Vagina (tissue), 2 donors: ENCODE measurements at regions not wholly inside any gene's neighbourhood (a gene's known extent, or its start where the extent isn't known, plus 50 kb on each side); places are given as distances from the start of the nearest gene placed in this dataset.

Experiments
- DNase-seq, 2 donors: peaks; one replicate each; pipeline ENCODE4 v3.0.0-alpha.2; 2017; ENCODE audit errors: extremely low spot score in 2 of 2
- H3K27ac ChIP-seq: fragments of 200-600 bp; sonication (generic); one replicate; pipeline ENCODE4 v1.5.1; 2019
- H3K27me3 ChIP-seq: fragments of 200-600 bp; sonication (generic); one replicate; pipeline ENCODE4 v1.5.1; 2019
- H3K36me3 ChIP-seq, 2 donors: fragments of 200-600 bp; sonication (generic); one replicate each; pipeline ENCODE4 v1.5.1; 2017 to 2019
- H3K4me1 ChIP-seq: fragments of 200-600 bp; sonication (generic); one replicate; pipeline ENCODE4 v1.5.1; 2019
- H3K4me3 ChIP-seq, 2 donors: fragments of 200-600 bp; sonication (generic); 1 replicate in 1 of 2; 2 replicates in 1 of 2; pipeline ENCODE4 v1.5.1; 2016 to 2019
- H3K9me3 ChIP-seq: fragments of 200-600 bp; sonication (generic); one replicate; pipeline ENCODE4 v1.5.1; 2019
- CTCF ChIP-seq, 3 experiments: fragments of 450-650 bp in 2 of 3; fragments of 200-600 bp in 1 of 3; sonication (generic) in 1 of 3; IDR thresholded peaks; one replicate each; pipeline ENCODE4 v1.5.1; 2017 to 2019; ENCODE audit warnings: antibody characterized with exemption in 3 of 3, mild to moderate bottlenecking in 2 of 3, moderate library complexity in 2 of 3
- POLR2A ChIP-seq, 2 donors: fragments of 450-650 bp; IDR thresholded peaks; one replicate each; pipeline ENCODE4 v1.6.1; 2017; ENCODE audit warnings: antibody characterized with exemption in 2 of 2, mild to moderate bottlenecking in 2 of 2, moderate library complexity in 2 of 2
- POLR2AphosphoS5 ChIP-seq, 2 donors: sonication (generic); formaldehyde crosslinking; IDR thresholded peaks; one replicate each; pipeline ENCODE4 v1.9.0; 2017; ENCODE audit warnings: antibody characterized with exemption in 2 of 2, mild to moderate bottlenecking in 2 of 2, low read depth in 1 of 2; ENCODE audit not compliant: insufficient read depth in 1 of 2
- intact Hi-C: fragments of 100-400 bp; cut with DNase I; formaldehyde crosslinking; loops from one replicate; pipeline ENCODE4 v1.15.1; 2023

- no peaks in the 10 kb centered on the region for H3K27me3 ChIP-seq
- no peaks in the 10 kb centered on the region for H3K36me3 ChIP-seq
- H3K27ac ChIP-seq = no peak overlapping the region
- TF ChIP-seq POLR2AphosphoS5 (IDR thresholded peaks at IDR 0.05; ENCODE audit: insufficient read depth in 1 of 2, low read depth in 1 of 2) (no peak), CTCF (IDR thresholded peaks at IDR 0.05) (no peak), POLR2A (IDR thresholded peaks at IDR 0.05) (no peak)
- intact Hi-C loops = loop anchor here (10.0 kb wide), 1 partner anchor 108 kb away; no protein-coding TSS in a partner anchor
- no peak overlapping the region for H3K4me3 ChIP-seq
- H3K9me3 ChIP-seq = no peaks in the 10 kb centered on the region
- DNase-seq = no peak
- no peaks in the 10 kb centered on the region for H3K4me1 ChIP-seq
Measured at GRCh38 chr4:17356926-17357325, 155.0 kb downstream of the QDPR start.

GRCh38 chr4:17352357-17352756, 159.5 kb downstream of the QDPR start:
- Histone ChIP-seq H3K9me3 (no peaks in the 10 kb centered on the region), H3K36me3 (no peaks in the 10 kb centered on the region), H3K27ac (no peak overlapping the region), H3K4me1 (no peaks in the 10 kb centered on the region), H3K27me3 (no peaks in the 10 kb centered on the region), H3K4me3 (no peak overlapping the region)
- TF ChIP-seq CTCF (IDR thresholded peaks at IDR 0.05) (no peak), POLR2AphosphoS5 (IDR thresholded peaks at IDR 0.05; ENCODE audit: insufficient read depth in 1 of 2, low read depth in 1 of 2) (no peak), POLR2A (IDR thresholded peaks at IDR 0.05) (no peak)
- DNase-seq = no peak
- intact Hi-C loops = loop anchor here (10.0 kb wide), 1 partner anchor 112 kb away; no protein-coding TSS in a partner anchor

- Histone ChIP-seq H3K4me3 (no peak overlapping the region), H3K9me3 (no peaks in the 10 kb centered on the region), H3K27me3 (no peaks in the 10 kb centered on the region), H3K27ac (no peak overlapping the region), H3K4me1 (no peaks in the 10 kb centered on the region), H3K36me3 (no peaks in the 10 kb centered on the region)
- no peak for DNase-seq
- no peak for TF ChIP-seq POLR2A (IDR thresholded peaks at IDR 0.05)
- TF ChIP-seq CTCF (IDR thresholded peaks at IDR 0.05) = peak in 2 of 3 experiments; percentile 26 to 40
- intact Hi-C loops = no loop called here
Measured at GRCh38 chr4:17347445-17347844, 164.4 kb downstream of the QDPR start.

- Histone ChIP-seq H3K4me3 (no peak overlapping the region), H3K27me3 (no peaks in the 10 kb centered on the region), H3K27ac (no peak overlapping the region), H3K36me3 (no peaks in the 10 kb centered on the region), H3K9me3 (no peaks in the 10 kb centered on the region), H3K4me1 (no peaks in the 10 kb centered on the region)
- TF ChIP-seq POLR2AphosphoS5 (IDR thresholded peaks at IDR 0.05; ENCODE audit: insufficient read depth in 1 of 2, low read depth in 1 of 2) (no peak), POLR2A (IDR thresholded peaks at IDR 0.05) (no peak), CTCF (IDR thresholded peaks at IDR 0.05) (no peak)
- DNase-seq = no peak
- intact Hi-C loops = no loop called here
Measured at GRCh38 chr4:17339376-17339775, 172.5 kb downstream of the QDPR start.

- Histone ChIP-seq H3K4me3 (no peak overlapping the region), H3K27me3 (no peaks in the 10 kb centered on the region), H3K9me3 (no peaks in the 10 kb centered on the region), H3K27ac (no peak overlapping the region), H3K36me3 (no peaks in the 10 kb centered on the region), H3K4me1 (no peaks in the 10 kb centered on the region)
- no peak for DNase-seq
- TF ChIP-seq POLR2AphosphoS5 (IDR thresholded peaks at IDR 0.05; ENCODE audit: insufficient read depth in 1 of 2, low read depth in 1 of 2) (no peak), CTCF (IDR thresholded peaks at IDR 0.05) (no peak), POLR2A (IDR thresholded peaks at IDR 0.05) (no peak)
- intact Hi-C loops = no loop called here
Measured at GRCh38 chr4:17336986-17337385, 174.9 kb downstream of the QDPR start.
